ENCODE measurements at regions not wholly inside any gene's neighbourhood (a gene's known extent, or its start where the extent isn't known, plus 50 kb on each side); places are given as distances from the start of the nearest gene placed in this dataset.
"Not testable (repeated sequence)": the region's sequence is repeated elsewhere in the genome, so short reads cannot be mapped to it uniquely, and the experiment has no call there.

- H3K36me3 ChIP-seq (ENCODE audit: low read depth) = no peaks in the 10 kb centered on the region
- no peak overlapping the region for H3K27ac ChIP-seq (ENCODE audit: poor library complexity, severe bottlenecking)
- H3K9me3 ChIP-seq (ENCODE audit: severe bottlenecking) = no peaks in the 10 kb centered on the region
- no peaks in the 10 kb centered on the region for H3K27me3 ChIP-seq (ENCODE audit: insufficient read depth, poor library complexity, severe bottlenecking)
- no peak for DNase-seq (ENCODE audit: low spot score)
- TF ChIP-seq CTCF (IDR thresholded peaks at IDR 0.05; ENCODE audit: poor library complexity, severe bottlenecking) = no peak
- ATAC-seq (ENCODE audit: low read depth) = no peak
- H3K4me1 ChIP-seq (ENCODE audit: insufficient read depth, poor library complexity, severe bottlenecking) = peaks cover 13% of the 10 kb centered on the region
- no peak overlapping the region for H3K4me3 ChIP-seq (ENCODE audit: severe bottlenecking)
Observed at GRCh38 chr2:203625701-203626100, 80.7 kb upstream of the CD28 start.

GRCh38 chr2:203626247-203626646, 80.2 kb upstream of the CD28 start:
- not testable (repeated sequence) for H3K36me3 ChIP-seq (ENCODE audit: low read depth); H3K27ac ChIP-seq (ENCODE audit: poor library complexity, severe bottlenecking); DNase-seq (ENCODE audit: low spot score); H3K27me3 ChIP-seq (ENCODE audit: insufficient read depth, poor library complexity, severe bottlenecking); H3K9me3 ChIP-seq (ENCODE audit: severe bottlenecking); ATAC-seq (ENCODE audit: low read depth); H3K4me3 ChIP-seq (ENCODE audit: severe bottlenecking)
- H3K4me1 ChIP-seq (ENCODE audit: insufficient read depth, poor library complexity, severe bottlenecking) = peaks cover 13% of the 10 kb centered on the region

DNA sequence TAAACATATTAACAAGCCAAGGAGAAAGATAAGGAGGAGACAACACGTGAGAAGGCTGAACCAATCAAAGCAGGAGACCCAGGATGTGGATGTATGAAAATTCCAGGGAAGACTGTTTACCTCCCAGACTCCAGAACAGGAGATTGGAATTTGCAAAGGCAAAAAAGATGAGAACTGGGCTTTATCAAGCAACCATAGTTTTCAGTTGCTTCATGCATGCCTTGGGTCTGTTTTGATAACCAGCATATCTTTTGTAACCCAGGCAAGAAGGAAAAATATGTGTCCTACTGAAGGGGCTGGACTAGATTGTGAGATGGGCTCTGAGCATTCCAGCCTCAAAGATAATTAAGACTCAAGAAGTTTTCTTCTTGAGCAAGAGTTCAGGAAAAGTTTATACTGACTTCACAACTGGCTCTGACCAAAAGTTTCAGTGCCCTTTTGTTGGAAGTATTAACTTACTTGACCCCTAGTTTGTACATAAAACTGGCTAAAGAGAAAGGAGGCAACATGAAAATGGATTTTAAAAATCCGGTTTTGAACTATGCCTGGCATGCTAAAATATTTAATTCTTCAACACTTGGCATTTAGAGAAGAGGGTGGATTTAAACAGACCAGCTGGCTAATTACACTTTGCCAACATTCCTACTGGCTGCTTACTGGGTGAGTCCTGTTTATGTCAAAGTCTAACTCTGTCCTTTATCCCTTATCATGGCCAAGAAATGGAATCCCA, 79.3 kb upstream of the CD28 start:
- ATAC-seq (ENCODE audit: low read depth) (no peak), DNase-seq (ENCODE audit: low spot score) (no peak)
- Histone ChIP-seq H3K4me3 (ENCODE audit: severe bottlenecking) (no peak overlapping the region), H3K27ac (ENCODE audit: poor library complexity, severe bottlenecking) (no peak overlapping the region), H3K27me3 (ENCODE audit: insufficient read depth, poor library complexity, severe bottlenecking) (no peaks in the 10 kb centered on the region), H3K36me3 (ENCODE audit: low read depth) (no peaks in the 10 kb centered on the region), H3K4me1 (ENCODE audit: insufficient read depth, poor library complexity, severe bottlenecking) (peaks cover 13% of the 10 kb centered on the region), H3K9me3 (ENCODE audit: severe bottlenecking) (no peaks in the 10 kb centered on the region)
- no peak for TF ChIP-seq CTCF (IDR thresholded peaks at IDR 0.05; ENCODE audit: poor library complexity, severe bottlenecking)

GRCh38 chr2:203629699-203630098, 76.7 kb upstream of the CD28 start:
- Histone ChIP-seq H3K4me1 (ENCODE audit: insufficient read depth, poor library complexity, severe bottlenecking) (no peaks in the 10 kb centered on the region), H3K27me3 (ENCODE audit: insufficient read depth, poor library complexity, severe bottlenecking) (no peaks in the 10 kb centered on the region), H3K27ac (ENCODE audit: poor library complexity, severe bottlenecking) (no peak overlapping the region), H3K4me3 (ENCODE audit: severe bottlenecking) (no peak overlapping the region), H3K36me3 (ENCODE audit: low read depth) (no peaks in the 10 kb centered on the region), H3K9me3 (ENCODE audit: severe bottlenecking) (no peaks in the 10 kb centered on the region)
- ATAC-seq (ENCODE audit: low read depth) (no peak), DNase-seq (ENCODE audit: low spot score) (no peak)
- no peak for TF ChIP-seq CTCF (IDR thresholded peaks at IDR 0.05; ENCODE audit: poor library complexity, severe bottlenecking)

- no peaks in the 10 kb centered on the region for H3K27me3 ChIP-seq (ENCODE audit: insufficient read depth, poor library complexity, severe bottlenecking)
- H3K9me3 ChIP-seq (ENCODE audit: severe bottlenecking) = no peaks in the 10 kb centered on the region
- H3K4me3 ChIP-seq (ENCODE audit: severe bottlenecking) = no peak overlapping the region
- H3K4me1 ChIP-seq (ENCODE audit: insufficient read depth, poor library complexity, severe bottlenecking) = no peaks in the 10 kb centered on the region
- ATAC-seq (ENCODE audit: low read depth) (no peak), DNase-seq (ENCODE audit: low spot score) (no peak)
- H3K27ac ChIP-seq (ENCODE audit: poor library complexity, severe bottlenecking) = no peak overlapping the region
- no peak for TF ChIP-seq CTCF (IDR thresholded peaks at IDR 0.05; ENCODE audit: poor library complexity, severe bottlenecking)
- no peaks in the 10 kb centered on the region for H3K36me3 ChIP-seq (ENCODE audit: low read depth)
Observed at GRCh38 chr2:203631068-203631757, 75.2 kb upstream of the CD28 start.

Data from RWPE2 (cell line).